GM18507 (cell line): ENCODE measurements at regions not wholly inside any gene's neighbourhood (a gene's known extent, or its start where the extent isn't known, plus 50 kb on each side); places are given as distances from the start of the nearest gene placed in this dataset.

ENCODE experiments used
- DNase-seq: peaks from one replicate; pipeline ENCODE4 v3.0.0; 2011; ENCODE audit warnings: low read depth; ENCODE audit not compliant: insufficient read length; ENCODE audit errors: extremely low spot score
- FAIRE-seq: peaks from 2 replicates; lab custom pipeline; 2011; peaks lifted over from hg19 to GRCh38; lab: Jason Lieb, UNC

DNA sequence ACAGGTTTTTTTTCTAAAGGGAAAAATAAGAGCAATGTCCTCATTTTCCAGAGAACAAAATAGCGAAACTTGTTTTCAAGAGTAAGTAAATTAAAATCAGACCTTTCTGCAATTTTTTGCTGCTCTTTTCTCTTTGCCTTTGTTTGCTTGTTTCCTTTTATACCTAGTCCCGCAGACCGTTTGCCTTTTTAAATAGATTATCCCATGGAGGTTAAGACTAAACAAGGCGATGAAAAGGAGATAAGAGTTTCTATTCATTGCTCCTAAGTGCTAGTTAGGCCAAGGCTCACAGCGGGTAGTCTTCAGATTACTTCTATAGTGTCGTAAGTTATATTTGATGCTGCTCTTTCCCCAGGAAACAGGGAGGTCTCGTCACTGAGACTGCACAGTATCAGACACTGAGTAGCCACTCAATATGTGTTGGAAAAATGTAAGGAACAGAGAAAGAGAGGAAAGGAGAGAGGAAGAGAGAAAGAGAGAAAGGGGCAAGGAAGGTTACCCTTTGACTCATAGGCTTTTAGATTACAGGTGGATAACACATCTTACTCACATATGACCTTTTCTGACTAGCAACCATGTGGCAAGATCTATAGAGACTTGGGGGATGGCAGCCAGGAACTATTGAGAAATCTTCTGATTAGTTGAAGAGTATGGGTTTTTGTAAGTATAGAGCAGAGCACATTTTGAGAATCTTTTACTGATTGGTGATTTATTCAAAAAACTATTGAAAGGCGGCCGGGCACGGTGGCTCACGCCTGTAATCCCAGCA is 107.5 kb upstream of the PARP11 start:
- FAIRE-seq (no peak), DNase-seq (no peak)

GRCh38 chr12:3977621-3978020 is 104.4 kb upstream of the PARP11 start:
- no peak for FAIRE-seq

GRCh38 chr12:3976351-3976938 is 103.2 kb upstream of the PARP11 start:
- no peak for DNase-seq
- FAIRE-seq, result no peak

More at GRCh38 chr12:3977621-3978020, 104.4 kb upstream of the PARP11 start:
- DNase-seq, result no peak

- no peak for DNase-seq
- no peak for FAIRE-seq
These were observed 102.5 kb upstream of the PARP11 start for GRCh38 chr12:3975652-3976051.

- FAIRE-seq, result no peak
These were observed 101.7 kb upstream of the PARP11 start for GRCh38 chr12:3974883-3975282.

DNA sequence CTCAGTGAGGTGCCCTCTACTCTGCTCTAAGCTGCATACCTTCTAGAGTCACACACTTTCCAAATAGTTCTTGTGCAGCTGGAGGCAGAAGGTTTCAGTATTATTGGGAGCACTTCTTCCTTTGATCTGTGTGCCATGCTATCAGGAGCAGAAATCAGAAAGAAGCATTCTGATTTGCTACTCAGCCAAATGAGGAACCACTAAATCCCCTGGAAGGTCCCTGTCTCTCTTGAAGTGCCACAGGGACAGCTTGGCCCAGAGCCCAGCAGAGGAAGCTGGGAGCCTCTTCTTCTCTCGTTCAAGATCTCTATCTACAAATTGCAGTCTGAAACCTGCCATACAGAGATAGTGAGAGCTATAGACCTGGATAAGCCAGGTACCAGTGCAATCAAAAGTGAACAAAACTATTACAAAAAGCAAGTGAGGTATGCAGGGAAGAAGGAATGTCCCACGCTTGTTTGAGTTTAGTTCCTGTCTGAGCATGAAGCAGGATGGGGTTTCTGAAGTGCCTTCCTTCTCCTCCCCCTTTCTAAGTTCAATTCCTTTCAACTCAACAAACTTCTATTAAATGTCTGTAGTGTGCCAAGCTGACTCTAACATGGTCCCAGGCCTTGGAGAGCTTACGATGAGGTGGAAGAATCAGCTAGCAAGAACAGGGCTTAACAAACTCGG is 100.9 kb upstream of the PARP11 start:
- FAIRE-seq, result no peak
- no peak for DNase-seq

More at GRCh38 chr12:3974883-3975282, 101.7 kb upstream of the PARP11 start:
- no peak for DNase-seq

GRCh38 chr12:3973269-3973884 is 100.2 kb upstream of the PARP11 start:
- no peak for FAIRE-seq
- DNase-seq, result no peak

GRCh38 chr12:3972576-3972975 is 99.4 kb upstream of the PARP11 start:
- no peak for DNase-seq
- FAIRE-seq, result no peak

GRCh38 chr12:3968523-3968922 is 95.3 kb upstream of the PARP11 start:
- no peak for FAIRE-seq
- no peak for DNase-seq

DNA sequence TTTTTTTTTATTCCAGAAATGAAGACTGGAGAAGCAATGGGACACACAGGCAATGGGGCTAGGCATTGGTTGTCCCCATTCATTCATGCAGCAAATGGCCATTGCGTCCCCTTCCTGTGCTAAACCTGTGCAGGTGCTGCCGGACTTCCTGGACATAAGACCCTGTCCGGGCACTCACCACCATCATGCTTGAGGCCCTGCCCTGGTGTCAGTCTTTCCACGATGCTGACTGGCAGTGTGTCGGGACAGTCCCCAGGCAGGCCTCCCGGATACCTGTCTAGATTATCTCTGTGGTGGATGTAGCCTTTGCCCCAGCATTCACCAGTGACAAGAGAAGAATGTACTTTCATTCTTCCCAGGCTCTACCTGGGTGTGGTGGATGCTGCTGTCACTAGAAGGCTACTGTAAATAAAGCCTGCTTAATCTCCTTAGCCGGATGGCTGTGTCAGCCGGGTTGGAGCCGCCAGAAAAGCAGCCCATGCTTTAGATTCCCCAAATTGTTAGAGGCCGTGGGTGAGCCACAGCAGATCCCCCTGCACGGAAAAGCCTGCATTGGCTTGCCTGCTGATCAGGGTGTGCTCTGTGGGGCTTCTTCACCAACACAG is 94.5 kb upstream of the PARP11 start:
- DNase-seq (no peak), FAIRE-seq (no peak)

GRCh38 chr12:3966376-3966775 is 93.2 kb upstream of the PARP11 start:
- FAIRE-seq (no peak), DNase-seq (no peak)

DNA sequence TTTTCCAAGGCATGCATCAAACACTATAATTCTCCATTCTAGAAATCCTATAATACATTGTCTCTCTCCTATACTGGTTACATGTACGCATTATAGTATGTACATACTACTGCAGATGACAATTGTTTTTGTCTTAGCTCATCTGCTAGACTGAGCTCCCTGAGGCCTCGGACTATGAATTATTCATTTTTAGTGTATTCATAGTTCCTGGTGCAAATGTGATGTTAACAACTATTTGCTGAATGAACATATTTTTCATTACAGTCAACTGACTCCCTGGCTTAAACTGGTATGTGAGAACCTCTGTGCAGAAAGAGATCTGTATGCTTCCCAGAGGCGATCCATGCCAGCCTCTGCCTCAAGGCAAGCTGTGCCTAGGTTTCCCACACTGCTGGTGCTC is 91.8 kb upstream of the PARP11 start:
- FAIRE-seq (no peak), DNase-seq (no peak)

GRCh38 chr12:3964439-3964838 is 91.2 kb upstream of the PARP11 start:
- FAIRE-seq, result peak; percentile 56
- no peak for DNase-seq

DNA sequence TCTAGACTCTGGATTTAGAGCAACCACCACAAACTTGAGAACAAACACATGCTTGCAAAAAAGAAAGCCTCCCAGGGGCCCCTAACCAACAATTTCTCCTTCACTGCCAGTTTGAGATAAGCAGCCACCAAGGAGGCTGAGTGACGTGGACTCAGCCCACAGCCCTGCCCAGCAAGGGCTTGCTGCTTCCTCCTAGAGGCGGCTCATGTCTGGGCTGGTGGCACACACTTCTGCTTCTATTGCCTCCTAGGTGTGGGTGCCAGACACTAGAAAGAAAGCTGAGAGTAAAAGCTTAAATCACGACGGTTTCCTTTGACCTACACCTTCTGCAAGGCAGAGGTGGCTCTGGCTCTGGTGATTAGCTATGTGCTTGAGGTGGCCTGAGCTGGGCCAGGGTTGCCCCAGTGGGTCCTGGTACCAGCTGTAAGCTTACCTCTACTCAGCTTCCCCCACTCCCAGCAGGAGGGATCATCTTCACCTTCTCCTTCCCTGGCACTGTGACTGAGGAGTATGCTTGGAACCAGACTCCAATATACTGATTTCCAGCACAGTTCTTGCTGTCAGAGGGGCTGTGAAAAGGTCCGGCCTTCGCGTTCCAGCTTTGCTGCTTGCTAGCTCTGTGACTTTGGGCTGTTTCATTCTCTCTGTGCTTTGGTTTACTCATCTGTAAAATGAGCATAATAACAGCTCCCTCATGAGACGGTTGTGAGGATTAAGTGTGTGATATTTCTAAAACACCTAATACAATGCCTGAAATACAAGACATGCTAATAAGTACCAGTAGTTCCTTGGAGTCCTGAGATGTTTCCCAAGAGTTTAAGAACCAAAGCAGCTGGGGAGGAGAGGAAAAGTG is 89.7 kb upstream of the PARP11 start:
- FAIRE-seq (no peak), DNase-seq (no peak)

DNA sequence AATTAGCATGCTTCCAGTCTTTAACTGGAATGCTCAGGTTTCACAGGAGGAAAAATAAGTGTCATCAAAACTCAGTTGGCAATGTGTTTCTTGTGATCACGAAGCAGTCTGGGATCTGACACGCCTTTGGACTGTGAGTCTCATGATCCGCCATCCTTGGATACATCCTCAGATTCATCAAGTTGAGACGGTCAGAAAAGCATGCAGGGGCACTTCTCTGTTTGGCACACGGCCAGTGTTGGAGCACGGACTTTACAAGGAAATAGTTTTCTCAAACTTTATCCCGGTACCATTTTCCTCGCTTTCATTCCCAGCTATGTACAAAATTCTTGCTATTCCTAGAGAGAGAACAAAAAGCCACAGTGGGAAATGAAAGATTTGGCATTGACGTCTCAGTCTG is 88.4 kb upstream of the PARP11 start:
- DNase-seq (no peak), FAIRE-seq (no peak)

- DNase-seq, result no peak
- no peak for FAIRE-seq
These were observed 86.8 kb upstream of the PARP11 start for GRCh38 chr12:3959799-3960560.

- FAIRE-seq (no peak), DNase-seq (no peak)
These were observed 85.3 kb upstream of the PARP11 start for GRCh38 chr12:3958534-3958933.

GRCh38 chr12:3951380-3952135 is 78.4 kb upstream of the PARP11 start:
- no peak for FAIRE-seq
- DNase-seq, result no peak
